GM12873 (cell line): ENCODE measurements at regions not wholly inside any gene's neighbourhood (a gene's known extent, or its start where the extent isn't known, plus 50 kb on each side); places are given as distances from the start of the nearest gene placed in this dataset.

ENCODE experiments used
- CTCF ChIP-seq: IDR thresholded peaks from 2 replicates; pipeline ENCODE4 v1.5.1; 2012; ENCODE audit warnings: low read depth, mild to moderate bottlenecking, moderate library complexity, low read length, control low read depth; ENCODE audit not compliant: insufficient read depth; ENCODE audit errors: missing control alignments

GRCh38 chr6:27016689-27017088 lies 230.8 kb upstream of the PRSS16 start:
- TF ChIP-seq CTCF, result no peak

DNA sequence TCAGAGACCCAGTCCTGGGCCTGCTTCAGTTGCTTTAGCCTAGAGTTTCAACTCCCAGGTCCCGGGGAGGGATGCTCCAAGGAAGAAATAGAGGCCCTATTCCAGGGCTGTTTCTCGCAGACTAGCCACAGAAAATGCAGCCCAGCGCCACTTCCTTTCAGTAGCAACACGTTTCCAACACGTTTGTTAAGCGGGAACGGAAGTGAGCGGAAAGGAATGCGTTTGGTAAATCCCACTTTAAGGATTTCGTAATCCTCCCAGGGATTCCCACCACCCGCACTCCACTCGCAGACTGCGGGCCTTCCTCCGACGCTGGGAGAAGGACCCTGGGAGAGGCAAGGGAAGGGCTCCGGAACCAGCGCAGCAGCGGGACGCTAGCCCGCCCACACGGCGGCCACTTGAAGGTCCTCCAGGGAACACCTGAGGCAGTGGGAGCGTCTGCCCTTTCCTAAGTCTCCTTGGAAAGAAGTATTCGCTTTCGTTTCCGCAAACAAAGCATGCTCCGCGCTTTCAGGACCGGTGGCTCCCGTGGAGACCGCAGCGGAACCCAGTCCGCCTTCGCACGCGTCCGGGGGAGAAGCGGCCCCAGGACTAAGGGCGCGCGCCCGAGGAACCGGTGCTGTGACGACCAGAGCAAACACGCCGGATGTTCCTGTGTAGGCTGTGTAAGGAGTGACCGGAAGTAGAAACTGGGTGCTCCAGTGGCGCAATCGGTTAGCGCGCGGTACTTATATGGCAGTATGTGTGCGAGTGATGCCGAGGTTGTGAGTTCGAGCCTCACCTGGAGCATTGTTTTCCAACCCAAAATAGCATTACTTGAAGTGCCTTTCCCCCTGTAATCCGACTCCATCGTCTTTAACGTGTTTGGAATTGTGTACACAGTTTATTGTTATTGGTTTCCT lies 227.6 kb upstream of the PRSS16 start:
- no peak for TF ChIP-seq CTCF

- no peak for TF ChIP-seq CTCF
Observed at GRCh38 chr6:27020553-27020880, 227.0 kb upstream of the PRSS16 start.

GRCh38 chr6:27023664-27024063 lies 223.8 kb upstream of the PRSS16 start:
- no peak for TF ChIP-seq CTCF

DNA sequence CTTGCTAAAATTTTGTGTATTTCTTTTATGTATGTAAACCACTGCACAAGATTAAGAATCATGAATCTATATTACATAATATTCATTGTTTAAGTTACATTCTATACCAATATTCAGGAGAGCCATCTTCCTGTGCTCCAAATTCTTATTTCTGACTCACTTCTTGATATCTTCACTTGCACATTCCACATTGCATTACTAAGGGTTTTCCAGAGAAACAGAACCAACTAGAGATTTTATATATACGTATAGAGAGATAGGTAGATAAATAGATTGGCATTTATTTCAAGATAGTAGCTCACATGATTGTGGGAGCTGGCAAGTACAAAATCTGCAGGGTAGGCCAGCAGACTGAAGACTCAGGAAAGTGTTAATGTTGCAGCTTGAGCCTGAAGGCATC lies 222.2 kb upstream of the PRSS16 start:
- no peak for TF ChIP-seq CTCF

- no peak for TF ChIP-seq CTCF
Observed at GRCh38 chr6:27026361-27026760, 221.1 kb upstream of the PRSS16 start.

DNA sequence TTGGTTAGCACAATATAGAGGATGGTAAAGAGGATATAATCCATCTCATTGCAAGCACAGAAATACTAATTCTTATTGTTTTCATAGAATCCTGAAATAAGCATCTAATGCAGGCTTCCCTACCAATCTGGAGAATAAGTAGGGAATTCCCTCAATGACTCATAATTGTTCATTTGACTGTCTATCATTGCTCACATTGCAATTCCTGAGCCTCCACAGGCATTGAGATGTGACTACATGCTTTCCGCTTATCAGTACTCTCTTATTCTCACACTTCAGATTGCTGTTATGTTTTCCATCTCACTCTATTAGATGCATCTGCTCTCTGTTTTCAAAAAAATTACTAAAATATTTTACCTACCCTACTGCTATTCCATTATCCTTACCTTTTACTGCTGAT lies 216.2 kb upstream of the PRSS16 start:
- no peak for TF ChIP-seq CTCF

DNA sequence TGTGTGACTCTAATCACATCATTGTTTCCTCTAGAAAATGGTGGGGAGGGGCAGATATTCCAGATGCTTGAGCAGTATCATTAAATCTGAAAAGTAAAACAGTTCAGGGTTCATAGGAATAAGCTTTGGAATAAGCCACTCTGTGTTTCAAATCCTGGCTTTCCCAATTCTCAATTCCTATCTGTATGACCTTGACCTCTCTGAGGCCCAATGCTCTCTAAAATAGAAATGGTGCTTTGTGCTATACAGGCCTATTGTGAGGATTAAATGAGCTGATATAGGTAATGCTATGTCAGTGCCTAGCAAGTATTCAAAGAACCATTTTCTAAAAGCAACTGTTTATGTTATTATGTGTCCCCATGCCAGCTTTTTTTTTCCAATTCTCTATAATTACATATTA lies 209.0 kb upstream of the PRSS16 start:
- no peak for TF ChIP-seq CTCF
